ENCODE measurements at regions not wholly inside any gene's neighbourhood (a gene's known extent, or its start where the extent isn't known, plus 50 kb on each side); places are given as distances from the start of the nearest gene placed in this dataset.

GRCh38 chrX:25519258-25519657 lies 503.5 kb upstream of the ARX start:
- TF ChIP-seq ZNF274 (IDR thresholded peaks at IDR 0.05; ENCODE audit: low read depth, low read length) (no peak), YY1 (IDR thresholded peaks at IDR 0.05; ENCODE audit: insufficient read depth, insufficient read length) (no peak), SUZ12 (IDR thresholded peaks at IDR 0.05; ENCODE audit: extremely low read depth, insufficient read depth, insufficient read length) (no peak)
